C1 segment of cervical spinal cord (tissue), 14 donors: ENCODE measurements at regions not wholly inside any gene's neighbourhood (a gene's known extent, or its start where the extent isn't known, plus 50 kb on each side); places are given as distances from the start of the nearest gene placed in this dataset.
A peak's percentile ranks its signal among the peaks of the same experiment; 100 is the strongest.
"Not testable (repeated sequence)": the region's sequence is repeated elsewhere in the genome, so short reads cannot be mapped to it uniquely, and the experiment has no call there.

Experiments
- DNase-seq, 14 donors: peaks; one replicate each; lab custom pipeline; 2025; lab: John Stamatoyannopoulos, UW

DNA sequence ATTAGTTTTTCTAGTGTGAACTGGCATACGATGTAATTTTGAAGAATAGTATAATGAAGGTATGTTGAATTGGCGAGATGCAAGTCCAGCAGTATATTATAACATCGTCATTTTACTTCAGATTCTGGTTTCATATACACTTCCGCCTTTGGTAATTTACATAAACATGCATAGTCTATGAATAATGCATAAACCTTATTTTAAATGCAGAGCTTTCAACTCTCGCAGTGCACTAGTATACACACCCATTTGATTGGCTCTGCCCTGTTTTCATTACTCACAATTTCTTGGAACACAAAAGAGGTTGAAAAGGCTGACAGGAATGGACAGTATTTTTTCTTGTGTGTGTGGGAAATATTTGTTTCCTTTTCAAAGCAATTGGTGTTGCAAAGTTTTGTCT lies 128.9 kb upstream of the CCNH start:
- DNase-seq: peak in 2 of 14 donors; percentile 6 to 39

DNA sequence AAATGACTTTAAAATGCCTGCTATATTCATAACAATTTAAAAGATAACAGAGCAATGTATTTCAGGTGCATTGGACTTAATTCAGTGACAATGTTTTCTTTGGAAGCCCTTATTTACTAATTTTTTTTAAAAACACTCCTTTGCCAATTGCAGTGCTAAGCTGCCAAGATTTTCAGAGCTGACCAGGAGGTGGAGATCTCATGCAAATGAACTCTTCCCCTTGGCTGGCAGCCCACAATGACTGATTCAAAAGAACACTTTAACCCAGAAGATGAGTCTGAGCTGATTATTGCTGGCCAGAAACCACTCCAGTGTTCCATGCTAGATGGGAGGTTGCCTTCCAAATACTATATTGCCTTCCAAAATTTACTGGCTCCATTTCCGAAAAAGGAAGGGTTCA lies 128.3 kb upstream of the CCNH start:
- peak in 12 of 14 donors; percentile 7 to 96 (median 59) for DNase-seq

DNA sequence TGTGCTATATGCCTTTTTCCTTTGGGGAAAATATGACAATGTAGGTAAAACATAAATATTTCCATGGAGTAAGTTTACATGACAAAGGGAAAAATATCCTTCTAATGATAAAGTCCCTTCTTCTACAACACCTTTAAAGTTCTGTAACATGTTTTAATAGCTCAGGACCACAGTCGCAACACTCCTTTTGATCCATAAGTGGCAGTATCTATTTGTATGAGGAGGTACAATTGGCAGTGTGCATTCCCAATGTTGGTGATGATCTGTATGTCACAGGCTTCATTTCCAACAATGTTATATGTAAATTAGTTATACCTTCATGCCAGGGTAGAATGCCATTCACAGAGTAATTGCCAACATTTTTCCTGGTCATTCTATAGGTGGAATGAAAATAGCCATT lies 127.1 kb upstream of the CCNH start:
- DNase-seq: no peak

DNA sequence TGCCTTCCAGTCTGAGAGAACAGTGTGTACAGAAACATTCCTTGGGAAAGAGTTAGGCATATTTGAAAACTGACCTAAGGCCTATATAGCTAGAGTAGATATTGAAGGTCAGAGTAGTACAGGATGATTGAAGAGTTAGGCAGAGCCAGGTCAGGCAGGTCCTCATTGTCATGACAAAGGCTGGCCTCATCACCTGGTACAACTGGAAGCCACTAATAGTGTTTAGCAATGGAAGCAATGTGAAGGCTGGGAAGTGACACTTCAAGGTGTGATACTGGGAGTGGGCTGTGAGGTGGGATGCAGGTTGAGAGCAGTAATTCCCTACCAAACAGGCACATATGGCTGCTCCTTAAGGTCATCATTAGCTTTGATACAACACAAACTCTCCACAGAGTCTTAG lies 123.6 kb upstream of the CCNH start:
- no peak for DNase-seq

DNA sequence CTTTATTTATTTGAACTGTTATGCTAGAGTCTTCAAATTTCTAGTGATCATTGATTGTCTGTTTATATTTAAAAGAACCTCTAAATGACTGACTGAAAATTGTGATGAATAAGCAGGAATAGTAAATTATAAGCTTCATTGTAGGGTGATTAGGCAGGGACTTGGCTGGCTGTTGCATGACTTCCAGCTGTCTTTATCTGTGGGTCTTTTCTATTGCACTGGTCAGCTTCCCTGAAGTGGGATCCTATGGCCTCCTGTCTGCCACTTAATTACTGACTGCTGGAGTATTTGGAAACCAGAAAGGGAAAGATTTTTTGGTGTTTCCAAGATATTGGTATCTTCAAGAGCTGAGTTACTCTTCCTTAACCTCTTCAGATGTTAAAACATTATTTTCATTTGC lies 123.0 kb upstream of the CCNH start:
- DNase-seq: no peak

DNA sequence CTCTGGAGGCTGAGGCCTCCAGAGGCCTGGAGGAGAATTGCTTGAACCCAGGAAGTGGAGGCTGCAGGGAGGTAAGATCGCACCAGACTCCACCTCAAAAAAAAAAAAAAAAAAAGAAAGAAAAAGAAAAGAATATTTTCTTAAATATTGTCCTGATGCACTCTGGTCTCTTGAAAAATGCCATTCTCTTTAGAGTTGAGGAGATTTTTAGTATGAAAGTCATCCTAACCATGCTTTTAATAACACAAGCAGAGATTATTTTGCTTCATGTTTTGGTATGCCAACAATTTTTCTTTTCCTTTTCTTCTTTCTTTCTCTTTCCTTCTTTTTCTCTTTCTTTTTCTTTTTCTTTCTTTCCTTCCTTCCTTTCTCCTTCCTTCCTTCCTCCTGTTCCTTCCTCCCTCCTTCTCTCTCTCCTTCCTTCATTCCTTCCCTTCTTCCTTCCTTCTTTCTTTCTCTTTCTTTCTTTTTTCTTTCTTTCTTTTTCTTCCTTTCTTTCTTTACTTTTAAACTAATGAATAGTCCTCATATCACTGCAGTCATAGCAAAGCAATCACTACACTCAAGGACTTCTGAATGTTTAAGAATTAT lies 116.9 kb upstream of the CCNH start:
- DNase-seq: no peak

DNA sequence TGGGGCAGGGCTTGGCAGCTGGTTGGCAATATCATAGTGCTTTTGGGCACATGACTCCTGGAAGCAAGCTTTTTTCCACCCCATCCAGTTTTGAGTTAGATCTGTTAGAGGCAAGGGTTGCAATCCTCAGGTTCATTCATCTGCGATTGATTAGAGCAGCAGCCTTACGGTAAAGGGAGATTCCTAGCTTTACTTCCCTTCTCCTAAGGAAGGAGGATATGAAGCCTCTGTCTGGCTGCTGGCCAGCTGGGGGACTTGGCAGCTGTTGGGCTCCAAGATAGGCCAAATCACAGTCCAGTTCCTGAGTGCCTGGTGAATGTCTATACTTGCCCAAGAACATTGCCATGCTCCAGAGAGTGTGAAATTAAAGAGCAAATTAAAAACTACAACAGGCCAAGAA lies 113.4 kb upstream of the CCNH start:
- DNase-seq: no peak

DNA sequence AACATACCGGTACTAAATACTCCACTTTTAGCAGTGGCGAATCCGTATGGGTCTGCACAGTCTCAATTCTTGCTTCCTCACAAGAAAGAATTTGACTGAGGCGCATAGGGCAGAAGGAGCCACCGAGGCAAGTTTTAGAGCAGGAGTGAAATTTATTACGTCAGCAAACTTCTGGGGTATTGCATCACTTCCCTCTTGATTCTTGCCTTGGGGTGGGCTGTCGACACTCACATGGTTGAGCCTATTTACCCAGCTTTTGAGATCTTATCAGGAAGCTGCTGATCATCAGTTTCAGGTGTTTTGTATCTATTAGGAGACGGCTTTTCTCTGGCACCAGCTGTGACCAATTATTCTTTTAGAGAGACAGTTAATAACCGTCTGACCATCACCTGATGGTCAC lies 111.5 kb upstream of the CCNH start:
- DNase-seq: no peak

DNA sequence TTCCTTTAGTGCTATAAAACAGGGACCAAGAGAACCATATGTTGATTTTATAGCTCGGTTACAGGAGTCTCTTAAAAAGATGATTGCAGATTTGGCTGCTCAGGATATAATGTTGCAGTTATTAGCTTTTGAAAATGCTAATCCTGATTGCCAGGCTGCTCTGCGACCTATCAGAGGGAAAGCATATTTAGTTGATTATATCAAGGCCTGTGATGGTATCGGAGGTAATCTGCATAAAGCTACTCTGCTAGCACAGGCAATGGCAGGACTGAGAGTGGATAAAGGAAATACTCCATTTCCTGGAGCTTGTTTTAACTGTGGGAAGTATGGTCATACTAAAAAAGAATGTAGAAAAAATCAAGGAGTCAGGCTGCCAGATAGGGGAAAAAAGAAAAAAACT lies 99.0 kb upstream of the CCNH start:
- DNase-seq: not testable (repeated sequence)

DNA sequence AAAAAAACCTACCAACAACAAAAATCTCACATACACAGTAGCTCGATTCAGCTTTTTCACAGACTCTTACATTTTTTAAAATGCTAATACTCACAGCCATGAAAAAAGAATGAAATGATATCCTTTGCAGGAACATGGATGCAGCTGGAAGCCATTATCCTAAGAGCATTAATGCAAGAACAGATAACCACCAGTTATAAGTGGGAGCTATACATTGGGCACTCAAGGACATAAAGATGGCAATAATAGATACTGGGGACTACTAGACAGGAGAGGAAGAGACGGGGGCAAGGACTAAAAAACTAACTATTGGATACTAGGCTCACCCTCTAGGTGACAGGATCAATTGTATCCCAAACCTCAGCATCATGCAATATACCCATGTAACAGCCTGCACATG lies 90.3 kb upstream of the CCNH start:
- no peak for DNase-seq

DNA sequence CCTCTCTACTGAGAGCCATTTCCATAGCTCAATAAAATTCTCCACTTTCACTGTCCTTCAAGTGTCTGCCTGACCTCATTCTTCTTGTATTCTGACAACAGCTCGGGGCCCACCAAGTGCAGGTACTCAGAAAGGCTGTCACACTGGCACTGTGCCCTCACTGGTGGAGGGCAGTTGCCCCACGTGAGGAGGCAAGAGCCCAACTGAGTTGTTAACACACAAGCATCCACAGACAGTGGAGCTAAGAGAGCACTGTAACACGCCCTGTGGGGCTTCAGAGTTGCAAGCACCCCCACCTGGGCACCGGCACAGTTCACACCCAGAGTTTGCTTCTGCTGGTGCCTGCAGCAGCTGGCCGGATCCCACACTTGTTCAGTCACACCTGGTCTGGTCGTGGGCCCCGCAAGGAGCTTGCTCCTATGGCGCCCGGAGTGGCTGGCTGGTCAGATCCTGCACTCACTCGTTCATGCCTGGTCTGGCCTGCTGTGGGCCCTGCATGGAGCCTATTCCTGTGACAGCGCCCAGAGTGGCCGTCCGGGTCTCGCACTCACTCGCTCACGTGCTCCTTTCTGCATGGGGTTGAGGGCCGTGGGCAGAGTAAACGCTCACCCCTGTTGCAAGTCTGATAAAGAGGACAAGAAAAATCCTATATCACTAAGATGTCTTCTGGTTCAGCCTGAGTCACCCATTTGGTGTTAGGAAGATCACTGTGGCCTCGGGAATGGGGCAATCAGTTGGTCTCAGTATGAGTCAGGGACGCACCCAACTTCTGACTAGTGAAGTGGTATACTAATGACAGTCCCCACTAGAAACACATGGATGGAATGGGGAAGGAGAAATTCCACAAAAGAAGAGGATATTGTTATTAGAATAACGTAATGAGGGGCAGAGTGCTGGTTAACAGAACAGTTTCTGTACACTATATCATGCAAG lies 87.0 kb upstream of the CCNH start:
- DNase-seq: no peak
